Mucosa of descending colon (tissue), 3 donors: ENCODE measurements at regions not wholly inside any gene's neighbourhood (a gene's known extent, or its start where the extent isn't known, plus 50 kb on each side); places are given as distances from the start of the nearest gene placed in this dataset.
"Not testable (repeated sequence)": the region's sequence is repeated elsewhere in the genome, so short reads cannot be mapped to it uniquely, and the experiment has no call there.

Source experiments
- ATAC-seq: fragments of 200-7000 bp; cut with Tn5 transposase; one replicate; pipeline ENCODE4 v1.9.1; 2020; ENCODE audit warnings: mild to moderate bottlenecking, moderate library complexity
- DNase-seq, 3 donors: peaks; one replicate each; pipeline ENCODE4 v3.0.0-alpha.2; 2020
- H3K36me3 ChIP-seq: fragments of 200-600 bp; one replicate; pipeline ENCODE4 v1.8.0; 2021; ENCODE audit warnings: low read depth, mild to moderate bottlenecking
- H3K4me1 ChIP-seq: fragments of 200-600 bp; one replicate; pipeline ENCODE4 v1.8.0; 2021; ENCODE audit warnings: low read depth, mild to moderate bottlenecking
- H3K4me3 ChIP-seq: fragments of 200-600 bp; one replicate; pipeline ENCODE4 v1.8.0; 2021; ENCODE audit warnings: mild to moderate bottlenecking
- H3K9me3 ChIP-seq: fragments of 200-600 bp; one replicate; pipeline ENCODE4 v1.8.0; 2021; ENCODE audit warnings: mild to moderate bottlenecking
- intact Hi-C, 2 donors: fragments of 100-400 bp; cut with DNase I in 1 of 2; cut with micrococcal nuclease in 1 of 2; formaldehyde crosslinking; loops; one replicate each; pipeline versions ENCODE4 v1.11.0 to v1.11.1; 2022; cut with DNase I, micrococcal nuclease
- TF ChIP-seq, protein P1 (sequence below): fragments of 200-600 bp; IDR thresholded peaks from one replicate; pipeline ENCODE4 v1.8.0; 2022; ENCODE audit warnings: antibody characterized with exemption, mild to moderate bottlenecking
- donor health status: DM: no; HTN: no; CAD: no; lungs with moderate emphysema.
- donor health status: DM: no; HTN: no; CAD: no.
- donor health status: DM: no; HTN: yes; CAD: no.

DNA sequence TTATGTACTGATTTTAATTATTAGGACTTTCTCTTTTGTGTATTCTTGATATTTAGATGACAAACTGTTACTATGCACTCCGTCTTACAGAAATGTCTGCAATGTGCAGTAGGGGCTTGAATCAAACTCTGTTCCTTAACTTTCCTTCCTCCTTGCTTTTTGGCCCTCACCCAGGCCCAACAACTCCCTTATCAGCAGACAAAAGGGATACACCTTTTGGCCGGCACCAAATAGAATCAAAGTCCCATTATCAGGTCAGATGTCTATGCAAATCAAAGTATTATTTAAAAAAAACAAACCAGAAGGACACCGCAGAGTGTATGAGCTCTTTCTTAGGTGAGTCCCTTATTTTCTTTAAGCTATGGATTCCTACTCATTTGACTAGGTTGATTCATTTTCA lies 116.3 kb upstream of the SERPINE2 start:
- intact Hi-C loops: no loop called here
- DNase-seq: peak in 1 of 3 donors; percentile 46
- Histone ChIP-seq H3K4me1 (no peaks in the 10 kb centered on the region), H3K9me3 (no peaks in the 10 kb centered on the region), H3K4me3 (no peak overlapping the region), H3K36me3 (no peaks in the 10 kb centered on the region)
- TF ChIP-seq, protein P1, sequence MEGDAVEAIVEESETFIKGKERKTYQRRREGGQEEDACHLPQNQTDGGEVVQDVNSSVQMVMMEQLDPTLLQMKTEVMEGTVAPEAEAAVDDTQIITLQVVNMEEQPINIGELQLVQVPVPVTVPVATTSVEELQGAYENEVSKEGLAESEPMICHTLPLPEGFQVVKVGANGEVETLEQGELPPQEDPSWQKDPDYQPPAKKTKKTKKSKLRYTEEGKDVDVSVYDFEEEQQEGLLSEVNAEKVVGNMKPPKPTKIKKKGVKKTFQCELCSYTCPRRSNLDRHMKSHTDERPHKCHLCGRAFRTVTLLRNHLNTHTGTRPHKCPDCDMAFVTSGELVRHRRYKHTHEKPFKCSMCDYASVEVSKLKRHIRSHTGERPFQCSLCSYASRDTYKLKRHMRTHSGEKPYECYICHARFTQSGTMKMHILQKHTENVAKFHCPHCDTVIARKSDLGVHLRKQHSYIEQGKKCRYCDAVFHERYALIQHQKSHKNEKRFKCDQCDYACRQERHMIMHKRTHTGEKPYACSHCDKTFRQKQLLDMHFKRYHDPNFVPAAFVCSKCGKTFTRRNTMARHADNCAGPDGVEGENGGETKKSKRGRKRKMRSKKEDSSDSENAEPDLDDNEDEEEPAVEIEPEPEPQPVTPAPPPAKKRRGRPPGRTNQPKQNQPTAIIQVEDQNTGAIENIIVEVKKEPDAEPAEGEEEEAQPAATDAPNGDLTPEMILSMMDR: no peak
- peak; percentile 79 for ATAC-seq

- no peak for ATAC-seq
- peaks cover 5% of the 10 kb centered on the region for H3K4me1 ChIP-seq
- no peak overlapping the region for H3K4me3 ChIP-seq
- intact Hi-C loops: no loop called here
- no peaks in the 10 kb centered on the region for H3K36me3 ChIP-seq
- no peak for DNase-seq
- no peaks in the 10 kb centered on the region for H3K9me3 ChIP-seq
- TF ChIP-seq, protein P1: no peak
Observed at GRCh38 chr2:224151680-224152310, 112.7 kb upstream of the SERPINE2 start.

GRCh38 chr2:224151161-224151560 lies 112.1 kb upstream of the SERPINE2 start:
- Histone ChIP-seq H3K36me3 (no peaks in the 10 kb centered on the region), H3K4me3 (no peak overlapping the region), H3K9me3 (no peaks in the 10 kb centered on the region), H3K4me1 (peaks cover 7% of the 10 kb centered on the region)
- intact Hi-C loops: no loop called here
- TF ChIP-seq, protein P1: no peak
- ATAC-seq: no peak
- no peak for DNase-seq

GRCh38 chr2:224148058-224148457 lies 109.0 kb upstream of the SERPINE2 start:
- ATAC-seq, H3K9me3 ChIP-seq, DNase-seq, H3K36me3 ChIP-seq, H3K4me1 ChIP-seq, intact Hi-C loops, H3K4me3 ChIP-seq: not testable (repeated sequence)

- Histone ChIP-seq H3K9me3 (no peaks in the 10 kb centered on the region), H3K4me1 (peaks cover 7% of the 10 kb centered on the region), H3K36me3 (no peaks in the 10 kb centered on the region), H3K4me3 (no peak overlapping the region)
- TF ChIP-seq, protein P1: no peak
- DNase-seq (peak; percentile 49 to 71 (median 53)), ATAC-seq (peak; percentile 93)
- intact Hi-C loops: no loop called here
Observed at GRCh38 chr2:224147174-224147573, 108.1 kb upstream of the SERPINE2 start.

DNA sequence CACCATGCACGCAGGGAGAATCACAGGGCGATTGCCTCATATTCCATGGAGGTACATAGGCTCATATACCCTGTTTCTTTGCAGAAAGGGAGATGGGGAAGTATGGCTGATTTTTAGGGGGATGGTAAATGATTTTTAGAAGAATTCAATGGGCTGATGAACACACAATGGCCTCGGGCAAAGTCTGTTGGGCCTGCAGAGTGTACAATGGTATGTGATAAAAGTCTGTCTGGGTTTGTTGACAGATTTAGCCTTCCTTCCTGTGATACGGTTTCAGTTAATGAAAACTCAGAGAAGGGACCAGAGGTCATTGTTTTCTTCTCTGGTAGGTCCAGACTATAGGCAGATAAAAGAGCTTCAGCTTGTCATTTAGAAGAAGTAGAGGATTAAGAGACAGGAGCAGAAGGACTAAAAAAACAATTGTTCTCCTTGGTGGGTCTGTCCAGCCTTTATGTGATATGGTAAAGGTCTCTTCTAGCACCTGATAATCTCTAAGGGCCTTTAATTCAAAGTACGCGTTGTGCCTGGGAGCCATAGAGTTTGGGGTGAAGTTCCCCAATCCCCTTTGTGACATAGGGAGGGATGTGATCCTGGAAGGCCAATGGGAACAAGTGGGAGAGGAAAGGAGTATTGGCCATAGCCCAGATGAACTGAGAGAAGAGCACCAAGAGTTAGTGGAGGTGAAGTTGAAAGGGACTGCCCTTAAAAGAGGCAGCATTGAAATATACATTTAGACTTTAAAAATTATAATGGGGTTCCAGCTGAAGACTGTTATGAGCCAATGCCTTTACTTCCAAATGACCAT lies 107.5 kb upstream of the SERPINE2 start:
- Histone ChIP-seq H3K36me3 (no peaks in the 10 kb centered on the region), H3K9me3 (no peaks in the 10 kb centered on the region), H3K4me3 (no peak overlapping the region), H3K4me1 (peaks cover 7% of the 10 kb centered on the region)
- ATAC-seq (peak; percentile 72), DNase-seq (peak in 1 of 3 donors; percentile 38)
- intact Hi-C loops: no loop called here
- TF ChIP-seq, protein P1: no peak
